SK-N-SH (cell line): ENCODE measurements at regions not wholly inside any gene's neighbourhood (a gene's known extent, or its start where the extent isn't known, plus 50 kb on each side); places are given as distances from the start of the nearest gene placed in this dataset.

Experiments
- CTCF ChIA-PET: fragments of 300-600, 350-600 bp; formaldehyde crosslinking; extraction: SDS; loops from one replicate; lab custom pipeline; 2021; lab: Yijun Ruan, JAX
- POLR2A ChIA-PET: fragments of 350-600 bp; sonication (Branson Sonifier 250); formaldehyde crosslinking; extraction: SDS; loops from one replicate; lab custom pipeline; 2020; ENCODE audit warnings: antibody characterized with exemption, inconsistent platforms; lab: Yijun Ruan, JAX
- DNase-seq: peaks from one replicate; pipeline ENCODE4 v3.0.0; 2012
- H2AFZ ChIP-seq: fragments of 200-600 bp; sonication (generic); 2 replicates; pipeline ENCODE4 v1.8.1; 2016; ENCODE audit warnings: antibody characterized with exemption, mild to moderate bottlenecking, low read depth
- H3F3A ChIP-seq: fragments of 200-600 bp; sonication (generic); replicated peaks from 2 replicates; pipeline ENCODE3; 2016; ENCODE audit warnings: antibody characterized with exemption, mild to moderate bottlenecking; ENCODE audit not compliant: insufficient read depth
- H3K27ac ChIP-seq, 2 experiments: fragments of 200-500 bp in 1 of 2; fragments of 200-600 bp in 1 of 2; sonication (Bioruptor generic) in 1 of 2; sonication (generic), shearing (Covaris generic) in 1 of 2; 2 replicates each; pipeline versions ENCODE4 v1.5.1 to v1.6.1; 2014 to 2016; ENCODE audit warnings: low read depth in 2 of 2, inconsistent platforms in 1 of 2, low read length in 1 of 2, mild to moderate bottlenecking in 1 of 2, mixed read lengths in 1 of 2
- H3K27me3 ChIP-seq: fragments of 200-600 bp; sonication (generic), shearing (Covaris generic); 2 replicates; pipeline ENCODE4 v1.6.1; 2016; ENCODE audit warnings: mixed run types; ENCODE audit not compliant: insufficient read depth
- H3K36me3 ChIP-seq, 2 experiments: fragments of 200-500 bp in 1 of 2; fragments of 200-600 bp in 1 of 2; sonication (Bioruptor generic) in 1 of 2; sonication (generic) in 1 of 2; replicated peaks in 1 of 2; 2 replicates each; pipeline versions ENCODE3 to v1.5.1; 2014 to 2016; ENCODE audit warnings: low read length in 1 of 2, mild to moderate bottlenecking in 1 of 2; ENCODE audit not compliant: insufficient read depth in 2 of 2, control insufficient read depth in 1 of 2
- H3K4me1 ChIP-seq, 2 experiments: fragments of 200-500 bp in 1 of 2; fragments of 200-600 bp in 1 of 2; sonication (Bioruptor generic) in 1 of 2; sonication (generic), shearing (Covaris generic) in 1 of 2; 2 replicates each; pipeline versions ENCODE4 v1.5.1 to v1.6.1; 2014 to 2016; ENCODE audit warnings: low read depth in 1 of 2, low read length in 1 of 2, mixed run types in 1 of 2; ENCODE audit not compliant: insufficient read depth in 2 of 2, control insufficient read depth in 1 of 2
- H3K4me2 ChIP-seq: fragments of 200-600 bp; sonication (generic), shearing (Covaris generic); 2 replicates; pipeline ENCODE4 v1.6.1; 2017; ENCODE audit warnings: mixed run types
- H3K4me3 ChIP-seq, 2 experiments: fragments of 200-500 bp in 1 of 2; fragments of 200-600 bp in 1 of 2; sonication (Bioruptor generic) in 1 of 2; sonication (generic), shearing (Covaris generic) in 1 of 2; 2 replicates each; pipeline versions ENCODE4 v1.5.1 to v1.8.1; 2014 to 2016; ENCODE audit warnings: low read depth in 2 of 2, inconsistent platforms in 1 of 2, low read length in 1 of 2, mild to moderate bottlenecking in 1 of 2, mixed read lengths in 1 of 2, moderate library complexity in 1 of 2
- H3K79me2 ChIP-seq: fragments of 200-600 bp; sonication (generic); 2 replicates; pipeline ENCODE4 v1.8.1; 2017; ENCODE audit warnings: mild to moderate bottlenecking; ENCODE audit not compliant: insufficient read depth
- H3K9ac ChIP-seq: fragments of 200-600 bp; sonication (generic); 2 replicates; pipeline ENCODE4 v1.6.1; 2017; ENCODE audit warnings: mixed run types
- H3K9me2 ChIP-seq: fragments of 200-600 bp; sonication (generic); 2 replicates; pipeline ENCODE4 v1.6.1; 2017; ENCODE audit warnings: mixed run types
- H3K9me3 ChIP-seq: fragments of 200-600 bp; sonication (generic); 2 replicates; pipeline ENCODE4 v1.6.1; 2017; ENCODE audit warnings: mixed run types, mild to moderate bottlenecking, moderate library complexity
- H4K20me1 ChIP-seq: fragments of 200-600 bp; sonication (generic); 2 replicates; pipeline ENCODE4 v1.6.1; 2017; ENCODE audit warnings: mild to moderate bottlenecking, mixed run types; ENCODE audit not compliant: insufficient read depth
- FOSL2 ChIP-seq: IDR thresholded peaks from 2 replicates; pipeline ENCODE4 v1.4.0; 2012; ENCODE audit warnings: low read depth, mild to moderate bottlenecking, moderate library complexity, borderline replicate concordance
- GATA2 ChIP-seq: sonication (generic); formaldehyde crosslinking; IDR thresholded peaks from 2 replicates; pipeline ENCODE4 v1.5.0; 2020; ENCODE audit warnings: mild to moderate bottlenecking, missing genetic modification reagents
- JUND ChIP-seq: IDR thresholded peaks from 2 replicates; pipeline ENCODE4 v1.4.0; 2012
- MXI1 ChIP-seq: IDR thresholded peaks from 2 replicates; pipeline ENCODE4 v1.6.1; 2012; ENCODE audit warnings: mild to moderate bottlenecking, low read depth, low read length, improper control_type of control experiment
- NRF1 ChIP-seq: IDR thresholded peaks from 2 replicates; pipeline ENCODE4 v1.6.1; 2012; ENCODE audit warnings: low read depth, mild to moderate bottlenecking, low read length
- SMC3 ChIP-seq: IDR thresholded peaks from 2 replicates; pipeline ENCODE4 v1.6.1; 2012; ENCODE audit warnings: low read depth, low read length, improper control_type of control experiment
- TAF1 ChIP-seq: IDR thresholded peaks from 2 replicates; pipeline ENCODE4 v1.6.1; 2012; ENCODE audit warnings: low read depth, mild to moderate bottlenecking, low read length, moderate library complexity, borderline replicate concordance
- TEAD4 ChIP-seq: IDR thresholded peaks from 2 replicates; pipeline ENCODE4 v1.4.0; 2012; ENCODE audit warnings: mild to moderate bottlenecking, borderline replicate concordance; ENCODE audit not compliant: insufficient read depth
- WGBS: methylation state at CpG from one replicate; pipeline ENCODE4 v1.1.6; 2017; ENCODE audit warnings: low lambda C conversion rate; 5-methylcytosine and 5-hydroxymethylcytosine counted together
- TF ChIP-seq, protein P1 (sequence below): fragments of 150-350 bp; IDR thresholded peaks from 2 replicates; pipeline ENCODE4 v1.6.1; 2017; ENCODE audit warnings: antibody characterized with exemption, low read length, low read depth, borderline replicate concordance

DNA sequence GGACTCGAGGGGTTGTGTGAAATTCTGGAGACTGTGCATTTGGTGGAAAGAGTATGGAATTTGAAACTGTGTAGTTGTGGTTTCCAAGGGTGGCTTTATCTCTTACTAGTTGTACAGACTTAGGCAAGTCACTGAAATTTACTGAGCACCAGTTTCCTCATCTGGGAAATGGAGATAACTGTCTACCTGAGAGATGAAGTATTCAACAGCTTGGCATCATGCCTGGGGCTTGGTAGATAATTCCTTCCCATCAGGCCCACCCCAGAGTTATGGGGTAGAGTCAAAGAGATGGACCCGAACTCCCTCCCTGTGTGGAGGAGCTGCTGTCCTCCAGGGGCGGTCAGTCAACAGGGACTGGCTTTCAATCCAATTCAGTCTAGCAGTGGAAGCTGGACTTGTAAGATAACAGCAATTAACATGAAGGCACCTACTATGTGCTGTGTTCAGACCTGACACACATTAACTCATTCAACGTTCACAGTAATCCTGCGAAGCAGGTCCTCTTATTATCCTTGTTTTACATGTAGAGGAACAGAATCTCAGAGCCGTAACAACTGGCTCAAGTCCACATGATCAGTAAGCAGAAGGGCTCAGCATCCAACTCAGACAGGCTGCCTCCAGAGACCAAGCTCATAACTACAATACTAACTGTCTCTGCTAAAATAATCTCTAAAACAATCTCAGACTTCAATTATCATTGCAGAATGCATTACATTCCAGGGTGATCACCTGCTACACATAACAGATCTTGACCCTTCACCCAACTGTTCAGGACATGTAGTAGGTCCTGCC, 432.1 kb downstream of the LPIN1 start:
- Histone ChIP-seq H3K9me2 (no peaks in the 10 kb centered on the region), H3K4me1 (peaks cover 25 to 34% of the 10 kb centered on the region in 2 experiments), H4K20me1 (no peaks in the 10 kb centered on the region), H3K9ac (no peak overlapping the region), H2AFZ (no peak overlapping the region), H3K4me3 (no peak overlapping the region), H3K9me3 (no peaks in the 10 kb centered on the region), H3K36me3 (no peaks in the 10 kb centered on the region), H3K79me2 (no peaks in the 10 kb centered on the region), H3K27me3 (no peaks in the 10 kb centered on the region), H3K4me2 (no peak overlapping the region), H3F3A (peaks cover 6% of the 10 kb centered on the region), H3K27ac (peak overlapping the region; percentile 74 to 97; a peak in 3 of 4 replicates)
- WGBS: 87% methylated on average over 6 of the region's 6 CpGs
- no peak for DNase-seq
- ChIA-PET POLR2A (interaction anchor here (2.5 kb wide), 1 partner anchor 538 kb away, joined by 8 read pairs; the partner anchor contains the start of gene TRIB2), CTCF (interaction anchor here (0.7 to 3.2 kb wide), 12 partner anchors 10 to 828 kb away, joined by 3 to 10 read pairs (median 3); no protein-coding TSS in a partner anchor)
- TF ChIP-seq TAF1 (no peak), GATA2 (0 out of 2 replicates have a peak, but pooled peaks have one; percentile 10), FOSL2 (no peak), SMC3 (no peak), JUND (no peak), MXI1 (no peak), NRF1 (no peak)
- TF ChIP-seq, protein P1, sequence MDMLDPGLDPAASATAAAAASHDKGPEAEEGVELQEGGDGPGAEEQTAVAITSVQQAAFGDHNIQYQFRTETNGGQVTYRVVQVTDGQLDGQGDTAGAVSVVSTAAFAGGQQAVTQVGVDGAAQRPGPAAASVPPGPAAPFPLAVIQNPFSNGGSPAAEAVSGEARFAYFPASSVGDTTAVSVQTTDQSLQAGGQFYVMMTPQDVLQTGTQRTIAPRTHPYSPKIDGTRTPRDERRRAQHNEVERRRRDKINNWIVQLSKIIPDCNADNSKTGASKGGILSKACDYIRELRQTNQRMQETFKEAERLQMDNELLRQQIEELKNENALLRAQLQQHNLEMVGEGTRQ: no peak

- WGBS: 74% methylated on average over 2 of the region's 2 CpGs
- POLR2A ChIA-PET: no interaction called here
- Histone ChIP-seq H2AFZ (no peak overlapping the region), H3K27me3 (no peaks in the 10 kb centered on the region), H3K4me3 (no peak overlapping the region), H3K4me2 (no peak overlapping the region), H3K79me2 (no peaks in the 10 kb centered on the region), H3K4me1 (peaks cover 20 to 34% of the 10 kb centered on the region in 2 experiments), H3K9ac (no peak overlapping the region), H4K20me1 (no peaks in the 10 kb centered on the region), H3K36me3 (no peaks in the 10 kb centered on the region), H3F3A (peaks cover 6% of the 10 kb centered on the region), H3K27ac (no peak overlapping the region), H3K9me2 (no peaks in the 10 kb centered on the region), H3K9me3 (no peaks in the 10 kb centered on the region)
- TF ChIP-seq TEAD4 (no peak), TAF1 (no peak)
- DNase-seq: no peak
- CTCF ChIA-PET: interaction anchor here (0.9 to 3.2 kb wide), 4 partner anchors 9 to 1047 kb away, joined by 3 to 10 read pairs (median 4); a partner anchor contains a TSS
Observed at GRCh38 chr2:12180031-12180430, 433.6 kb downstream of the LPIN1 start.
